Activated CD4-positive, alpha-beta T cell treated with anti-CD3 and anti-CD28 coated beads for 36 hours (primary cell): ENCODE measurements at regions not wholly inside any gene's neighbourhood (a gene's known extent, or its start where the extent isn't known, plus 50 kb on each side); places are given as distances from the start of the nearest gene placed in this dataset.

Experiments
- ATAC-seq: fragments of 200-7000 bp; cut with Tn5 transposase; one replicate; pipeline ENCODE4 v1.10.0; 2021; ENCODE audit warnings: mild to moderate bottlenecking, moderate library complexity
- CTCF ChIA-PET: fragments of 350-600 bp; sonication (Branson Sonifier 250); formaldehyde crosslinking; loops from one replicate; lab custom pipeline; 2021; ENCODE audit warnings: antibody characterized with exemption; lab: Charles Lee
- POLR2A ChIA-PET: fragments of 350-600 bp; sonication (Branson Sonifier 250); formaldehyde crosslinking; loops from one replicate; lab custom pipeline; 2021; ENCODE audit warnings: antibody characterized with exemption, inconsistent platforms; lab: Charles Lee
- DNase-seq: peaks from one replicate; pipeline ENCODE4 v3.0.0-alpha.2; 2020
- H3K27ac Mint-ChIP-seq: one replicate; pipeline ENCODE4 v1.8.0; 2021; ENCODE audit warnings: mixed read lengths
- H3K27me3 Mint-ChIP-seq: one replicate; pipeline ENCODE4 v1.8.0; 2021; ENCODE audit warnings: mixed read lengths
- H3K36me3 Mint-ChIP-seq: one replicate; pipeline ENCODE4 v1.8.0; 2021; ENCODE audit warnings: low read depth, mixed read lengths
- H3K4me1 Mint-ChIP-seq: one replicate; pipeline ENCODE4 v1.8.0; 2021; ENCODE audit warnings: mixed read lengths
- H3K4me3 Mint-ChIP-seq: one replicate; pipeline ENCODE4 v1.8.0; 2021; ENCODE audit warnings: mild to moderate bottlenecking, moderate library complexity, mixed read lengths
- H3K9me3 Mint-ChIP-seq: one replicate; pipeline ENCODE4 v1.8.0; 2021; ENCODE audit warnings: low read depth, mixed read lengths
- intact Hi-C, 2 experiments: fragments of 100-400 bp; cut with DNase I in 1 of 2; cut with micrococcal nuclease in 1 of 2; formaldehyde crosslinking; loops; one replicate each; pipeline versions ENCODE4 v1.14.2 to v1.15.1; 2022 to 2024; cut with DNase I, micrococcal nuclease

DNA sequence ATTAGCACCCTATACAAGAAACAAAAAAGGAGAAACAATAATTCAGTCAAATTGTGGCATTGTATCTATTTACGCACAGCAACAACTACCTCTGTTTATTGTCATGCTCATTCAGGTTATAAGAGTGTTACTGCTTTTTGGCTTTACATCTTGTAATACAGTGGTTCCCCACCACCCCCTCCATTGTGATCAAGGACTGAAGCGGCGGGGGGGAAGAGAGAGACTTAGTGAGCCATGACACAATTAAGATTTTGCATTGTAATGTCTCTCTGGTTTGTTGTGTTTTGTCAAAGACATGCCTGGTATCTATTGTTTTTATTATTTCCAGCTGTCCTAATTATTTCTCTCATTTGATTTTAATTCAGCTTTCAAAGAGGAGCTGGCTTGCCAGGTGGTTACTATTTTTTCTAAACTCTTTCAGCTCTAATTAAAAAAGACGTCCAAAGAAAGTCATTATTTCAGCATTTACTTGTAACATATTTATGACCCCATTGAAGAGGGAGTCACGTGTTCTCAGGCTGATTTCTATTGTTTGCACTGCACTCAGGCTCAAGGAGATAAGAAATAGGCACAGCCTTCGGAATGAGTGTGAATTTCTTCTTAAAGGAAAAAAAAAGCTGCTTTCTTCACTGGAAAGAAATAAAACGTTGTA is 234.4 kb upstream of the TBL1XR1 start:
- H3K27ac Mint-ChIP-seq, result no peak overlapping the region
- CTCF ChIA-PET, result interaction anchor here (0.6 to 1.2 kb wide), 3 partner anchors 51 to 389 kb away, joined by 3 read pairs; no protein-coding TSS in a partner anchor
- POLR2A ChIA-PET, result no interaction called here

DNA sequence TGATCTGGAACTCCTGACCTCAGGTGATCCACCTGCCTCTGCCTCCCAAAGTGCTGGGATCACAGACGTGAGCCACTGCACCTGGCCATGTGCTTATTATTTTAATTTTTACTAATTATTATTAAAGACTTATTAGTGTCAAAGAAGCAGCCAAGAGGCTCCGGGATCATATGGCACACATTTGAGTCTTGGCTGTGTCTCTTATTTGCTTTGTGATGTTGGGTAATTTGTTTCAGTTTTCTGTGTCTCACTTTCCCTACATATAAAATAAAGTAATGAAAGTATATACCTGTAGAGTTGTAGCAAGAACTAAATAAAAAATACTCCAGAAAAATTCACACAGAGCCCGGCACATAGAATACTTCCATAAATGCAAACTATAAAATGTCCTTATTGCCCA is 238.0 kb upstream of the TBL1XR1 start:
- Mint-ChIP-seq H3K36me3 (no peaks in the 10 kb centered on the region), H3K4me1 (no peaks in the 10 kb centered on the region), H3K9me3 (no peaks in the 10 kb centered on the region), H3K27me3 (peaks cover 2% of the 10 kb centered on the region), H3K4me3 (no peak overlapping the region), H3K27ac (no peak overlapping the region)
- no peak for ATAC-seq
- no peak for DNase-seq
- intact Hi-C loops, result no loop called here
- CTCF ChIA-PET, result no interaction called here
- POLR2A ChIA-PET, result no interaction called here

More for the DNA sequence above, 234.4 kb upstream of the TBL1XR1 start:
- Mint-ChIP-seq H3K27me3 (peaks cover 3% of the 10 kb centered on the region), H3K4me3 (no peak overlapping the region), H3K36me3 (no peaks in the 10 kb centered on the region), H3K4me1 (peaks cover 15% of the 10 kb centered on the region), H3K9me3 (no peaks in the 10 kb centered on the region)
- ATAC-seq (no peak), DNase-seq (no peak)
- intact Hi-C loops, result no loop called here

DNA sequence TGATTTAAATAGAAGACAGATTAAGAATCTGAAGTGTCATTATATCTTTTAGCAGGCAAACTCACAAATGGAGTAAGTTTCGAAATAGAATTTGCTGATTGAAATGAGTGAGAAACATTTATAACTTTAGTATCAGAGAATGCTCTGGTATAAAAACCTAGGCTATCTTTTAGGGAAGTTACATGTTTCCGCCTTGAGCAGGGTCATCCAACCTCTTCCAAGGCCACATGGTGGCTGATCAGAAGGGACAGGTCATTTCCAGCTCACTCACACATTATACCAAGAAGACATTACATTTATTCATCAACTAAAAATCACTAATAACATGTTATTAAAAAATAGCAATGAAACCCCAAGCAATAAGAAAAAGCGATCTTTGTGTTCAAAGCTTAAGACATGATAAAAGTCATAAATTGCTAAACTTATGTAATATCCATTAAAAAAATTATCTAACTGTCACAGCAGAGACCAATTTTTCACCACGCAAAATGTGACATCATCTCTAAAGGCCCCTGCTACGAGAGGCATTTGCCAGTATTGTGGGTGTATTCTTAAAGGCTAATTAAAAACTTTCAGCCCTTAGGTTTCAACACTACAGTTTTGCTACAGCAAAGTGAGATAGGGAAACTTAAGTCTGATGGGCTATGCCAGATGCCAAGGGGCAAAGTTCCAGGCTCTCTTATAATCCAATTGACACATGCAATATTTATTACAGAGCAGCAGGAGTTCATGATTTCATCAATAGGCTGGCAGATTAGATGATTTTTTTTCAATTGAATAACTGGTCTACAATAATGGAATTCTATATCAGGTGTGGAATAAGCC is 240.4 kb upstream of the TBL1XR1 start:
- DNase-seq, result no peak

DNA sequence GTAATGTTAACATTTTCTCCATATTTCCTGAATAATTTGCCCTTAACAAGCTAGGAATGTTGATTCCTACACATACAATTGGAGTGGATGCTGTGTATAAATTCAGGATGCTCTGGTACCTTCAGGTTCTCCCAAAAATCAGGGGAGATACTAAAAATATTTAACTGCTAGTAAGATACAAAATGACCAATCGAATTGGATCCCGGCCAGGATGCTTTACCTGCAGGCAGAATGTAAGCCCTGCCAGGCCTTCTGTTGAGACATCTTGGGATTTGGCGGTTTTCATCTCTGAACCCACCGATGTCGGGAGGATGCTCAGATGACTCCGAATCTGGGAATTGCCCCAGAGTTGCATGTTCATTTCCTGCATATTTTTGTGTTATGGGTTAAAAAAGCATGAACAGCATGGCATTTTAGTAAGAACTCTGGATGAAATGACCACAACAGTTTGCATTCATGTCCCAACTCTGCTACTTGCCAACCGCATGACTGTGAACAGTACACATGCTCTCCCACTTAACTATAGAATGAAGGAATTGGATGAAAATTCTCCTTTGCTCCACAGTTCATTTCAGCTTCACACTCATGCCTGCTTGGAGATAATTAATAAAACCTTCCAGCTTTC is 241.4 kb upstream of the TBL1XR1 start:
- Mint-ChIP-seq H3K36me3 (no peaks in the 10 kb centered on the region), H3K4me1 (no peaks in the 10 kb centered on the region), H3K4me3 (no peak overlapping the region), H3K27me3 (no peaks in the 10 kb centered on the region), H3K9me3 (no peaks in the 10 kb centered on the region), H3K27ac (no peak overlapping the region)
- intact Hi-C loops, result no loop called here
- DNase-seq (no peak), ATAC-seq (no peak)
- ChIA-PET POLR2A (no interaction called here), CTCF (no interaction called here)

More for the DNA sequence above, 240.4 kb upstream of the TBL1XR1 start:
- Mint-ChIP-seq H3K27ac (no peak overlapping the region), H3K36me3 (no peaks in the 10 kb centered on the region), H3K9me3 (no peaks in the 10 kb centered on the region), H3K4me3 (no peak overlapping the region), H3K27me3 (no peaks in the 10 kb centered on the region), H3K4me1 (no peaks in the 10 kb centered on the region)
- intact Hi-C loops, result no loop called here
- POLR2A ChIA-PET, result no interaction called here
- ATAC-seq, result no peak
- CTCF ChIA-PET, result interaction anchor here (0.6 kb wide), 1 partner anchor 957 kb away, joined by 3 read pairs; no protein-coding TSS in a partner anchor

DNA sequence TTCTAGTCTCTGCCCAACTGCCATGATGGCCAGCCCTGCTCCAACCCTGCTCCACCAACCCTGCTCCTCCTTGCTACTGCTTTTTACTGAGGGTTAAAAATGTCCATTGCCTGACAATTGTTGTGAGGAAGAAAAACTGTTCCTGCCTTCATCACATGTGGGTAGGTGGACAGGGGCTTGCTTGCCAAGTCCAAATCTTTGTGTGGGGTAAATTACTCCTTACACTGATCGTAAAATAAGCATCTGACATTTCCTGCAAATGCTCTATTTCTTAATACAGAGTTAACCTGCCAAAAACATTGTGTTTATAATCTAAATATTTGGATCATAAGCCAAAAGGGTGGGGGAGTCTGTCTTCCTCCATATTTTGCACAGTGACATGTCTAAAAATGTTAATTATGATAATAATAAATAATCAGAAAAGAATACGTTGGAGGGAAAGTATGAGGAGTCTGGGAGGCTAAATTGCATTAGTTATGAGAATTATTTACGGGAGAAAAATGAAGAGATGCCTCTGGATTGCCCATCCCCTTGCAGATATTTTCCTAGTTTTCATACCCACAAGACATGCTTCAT is 242.5 kb upstream of the TBL1XR1 start:
- ChIA-PET CTCF (interaction anchor here (0.6 kb wide), 1 partner anchor 314 kb away, joined by 3 read pairs; no protein-coding TSS in a partner anchor), POLR2A (no interaction called here)
- H3K4me1 Mint-ChIP-seq, result no peaks in the 10 kb centered on the region
- H3K27me3 Mint-ChIP-seq, result no peaks in the 10 kb centered on the region
- DNase-seq (no peak), ATAC-seq (no peak)
- H3K27ac Mint-ChIP-seq, result no peak overlapping the region
- no peaks in the 10 kb centered on the region for H3K9me3 Mint-ChIP-seq
- intact Hi-C loops, result no loop called here
- no peak overlapping the region for H3K4me3 Mint-ChIP-seq
- no peaks in the 10 kb centered on the region for H3K36me3 Mint-ChIP-seq

DNA sequence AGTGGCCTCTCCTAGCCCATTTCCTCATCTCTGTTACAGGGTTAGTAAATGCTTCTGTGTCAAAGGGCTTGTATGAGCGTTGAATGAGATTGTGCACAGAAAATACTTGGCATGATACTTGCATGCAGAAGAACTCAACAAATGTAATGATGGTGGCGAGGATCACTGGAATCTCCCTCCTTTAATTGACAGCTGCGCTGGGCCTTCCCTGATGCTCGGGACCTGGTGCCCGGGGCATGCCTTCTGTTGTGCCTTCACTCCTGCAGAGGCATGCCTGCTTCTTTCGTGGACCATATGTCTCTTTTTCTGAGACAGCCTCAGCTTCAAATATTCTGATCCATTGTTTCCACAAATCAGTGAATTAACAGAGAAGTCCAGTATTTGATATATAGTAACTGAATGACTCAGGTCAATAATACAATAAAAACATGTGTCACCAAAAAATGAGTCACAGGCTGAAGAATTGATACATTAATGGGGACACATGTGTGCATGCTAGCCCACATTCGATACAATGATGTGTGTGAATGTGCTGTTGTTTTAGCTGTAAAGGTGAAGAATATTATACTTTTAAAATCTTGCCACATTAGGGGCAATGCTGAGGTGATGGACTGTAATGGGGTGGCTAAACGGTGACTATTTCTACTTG is 243.3 kb upstream of the TBL1XR1 start:
- Mint-ChIP-seq H3K4me3 (no peak overlapping the region), H3K9me3 (no peaks in the 10 kb centered on the region), H3K4me1 (no peaks in the 10 kb centered on the region), H3K27ac (no peak overlapping the region), H3K36me3 (no peaks in the 10 kb centered on the region), H3K27me3 (no peaks in the 10 kb centered on the region)
- ATAC-seq (no peak), DNase-seq (no peak)
- intact Hi-C loops, result no loop called here
- POLR2A ChIA-PET, result no interaction called here
- CTCF ChIA-PET, result interaction anchor here (0.6 kb wide), 1 partner anchor 314 kb away, joined by 3 read pairs; no protein-coding TSS in a partner anchor

DNA sequence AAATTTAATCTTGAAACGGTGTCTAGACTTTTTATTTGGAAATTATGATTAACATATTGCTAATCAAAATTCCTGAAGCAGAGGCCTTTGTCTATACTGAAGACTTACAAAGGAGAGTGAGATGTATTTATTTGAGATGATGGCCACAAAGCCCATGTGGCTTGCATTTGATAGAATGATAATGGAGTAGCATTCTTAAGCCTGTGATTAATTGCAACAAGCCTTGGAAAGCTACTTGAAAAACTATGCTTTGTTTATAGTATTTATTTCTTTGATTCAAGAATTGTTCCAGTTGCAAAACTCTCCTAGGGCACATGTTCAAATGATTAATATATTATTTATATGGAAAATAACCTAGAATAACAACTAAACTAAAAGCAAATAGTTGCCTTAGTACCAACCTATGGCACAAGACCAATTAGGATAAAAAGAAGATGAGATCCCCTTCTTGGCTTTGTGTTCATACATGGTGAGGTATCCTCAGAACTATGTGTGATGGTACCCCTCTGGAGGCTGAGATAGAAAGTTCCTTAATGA is 244.1 kb upstream of the TBL1XR1 start:
- intact Hi-C loops, result no loop called here
- no peak for DNase-seq
- ATAC-seq, result no peak
- no peak overlapping the region for H3K4me3 Mint-ChIP-seq
- no peak overlapping the region for H3K27ac Mint-ChIP-seq
- no peaks in the 10 kb centered on the region for H3K27me3 Mint-ChIP-seq
- no peaks in the 10 kb centered on the region for H3K36me3 Mint-ChIP-seq
- CTCF ChIA-PET, result no interaction called here
- H3K4me1 Mint-ChIP-seq, result no peaks in the 10 kb centered on the region
- no peaks in the 10 kb centered on the region for H3K9me3 Mint-ChIP-seq
- POLR2A ChIA-PET, result no interaction called here

DNA sequence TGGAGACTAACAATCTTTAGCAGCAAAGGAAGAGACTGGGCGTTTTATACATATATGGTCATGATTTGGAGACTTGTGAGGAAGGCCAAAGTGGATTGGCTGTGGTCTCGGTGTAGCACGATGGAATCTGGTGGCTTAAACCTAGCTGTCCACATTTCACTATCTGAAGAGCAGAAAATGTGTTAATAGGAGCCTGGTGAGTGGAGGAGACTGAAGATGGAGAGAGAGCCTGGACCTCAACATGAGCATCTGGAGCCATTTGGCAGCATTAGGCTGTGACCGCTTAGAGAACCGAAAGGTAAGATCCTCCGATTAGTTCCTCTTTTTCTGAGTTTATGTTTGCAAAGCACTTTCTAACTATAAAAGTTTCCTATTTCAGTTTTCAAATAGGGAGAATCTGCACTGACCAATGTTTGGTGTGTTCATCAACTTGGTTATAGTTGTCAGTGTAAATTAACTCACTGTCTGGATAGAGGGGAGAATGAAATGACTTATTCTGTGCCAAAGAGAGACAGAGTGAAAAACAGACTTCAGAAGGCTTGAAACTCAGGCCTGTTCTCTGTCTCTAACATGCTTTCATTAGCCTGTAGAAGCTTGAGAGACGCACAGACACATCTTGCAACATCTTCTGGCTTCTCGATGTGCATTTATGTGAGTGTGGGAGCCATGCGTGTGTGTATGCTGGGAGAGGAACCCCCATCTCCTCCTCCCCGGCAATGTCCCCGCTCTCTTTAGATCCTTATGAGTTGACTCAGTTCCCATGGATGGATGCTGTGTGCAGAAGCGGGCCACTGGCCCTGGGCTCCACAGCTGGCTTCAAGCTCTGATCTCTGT is 244.7 kb upstream of the TBL1XR1 start:
- DNase-seq (no peak), ATAC-seq (no peak)
- Mint-ChIP-seq H3K27me3 (no peaks in the 10 kb centered on the region), H3K4me1 (no peaks in the 10 kb centered on the region), H3K9me3 (no peaks in the 10 kb centered on the region), H3K36me3 (no peaks in the 10 kb centered on the region), H3K4me3 (no peak overlapping the region), H3K27ac (no peak overlapping the region)
- intact Hi-C loops, result no loop called here
- CTCF ChIA-PET, result no interaction called here
- POLR2A ChIA-PET, result no interaction called here

DNA sequence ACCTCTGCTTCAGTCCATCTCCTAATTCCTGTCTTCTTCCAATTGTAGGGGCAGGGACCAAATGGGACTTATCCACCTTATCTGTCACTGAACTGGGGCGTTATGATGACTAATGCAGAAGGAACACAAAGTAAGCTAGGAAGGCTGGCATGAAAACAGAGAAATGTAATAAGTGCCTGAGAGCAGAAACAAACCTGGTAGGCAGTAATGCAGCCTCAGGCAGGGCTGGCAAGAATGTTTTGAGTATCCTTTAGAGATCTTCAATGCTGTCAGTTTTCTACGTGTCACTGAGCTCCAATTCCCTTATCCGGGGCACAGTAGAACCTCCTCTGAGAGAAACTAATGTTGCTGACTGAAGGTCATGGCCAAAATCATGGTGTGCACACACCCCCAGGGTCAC is 246.2 kb upstream of the TBL1XR1 start:
- intact Hi-C loops, result no loop called here
- Mint-ChIP-seq H3K27ac (no peak overlapping the region), H3K4me1 (peaks cover 5% of the 10 kb centered on the region), H3K36me3 (no peaks in the 10 kb centered on the region), H3K9me3 (no peaks in the 10 kb centered on the region), H3K4me3 (no peak overlapping the region), H3K27me3 (no peaks in the 10 kb centered on the region)
- ChIA-PET POLR2A (no interaction called here), CTCF (no interaction called here)
- ATAC-seq (no peak), DNase-seq (no peak)

DNA sequence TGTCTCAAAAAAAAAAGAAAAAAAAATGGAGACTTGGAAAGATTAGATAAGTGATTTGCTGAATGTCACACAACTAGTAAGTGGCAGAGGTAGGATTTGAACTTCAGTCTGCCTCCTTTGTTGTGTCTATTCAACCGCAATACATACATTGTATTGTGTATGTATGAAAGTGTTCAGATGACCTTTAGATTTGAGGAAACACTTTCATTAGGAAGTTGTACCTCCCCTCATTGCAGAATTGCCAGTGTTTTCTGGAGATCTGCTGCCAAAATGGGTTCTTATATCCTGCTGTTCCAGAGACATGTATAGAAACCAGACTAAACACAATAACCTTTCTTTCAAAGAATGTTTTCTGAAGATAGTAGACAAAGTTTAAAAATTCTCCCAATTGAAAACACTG is 247.4 kb upstream of the TBL1XR1 start:
- intact Hi-C loops, result no loop called here
- no peaks in the 10 kb centered on the region for H3K27me3 Mint-ChIP-seq
- H3K4me1 Mint-ChIP-seq, result peaks cover 15% of the 10 kb centered on the region
- ChIA-PET POLR2A (no interaction called here), CTCF (no interaction called here)
- H3K36me3 Mint-ChIP-seq, result no peaks in the 10 kb centered on the region
- DNase-seq, result no peak
- ATAC-seq, result no peak
- no peak overlapping the region for H3K27ac Mint-ChIP-seq
- no peaks in the 10 kb centered on the region for H3K9me3 Mint-ChIP-seq
- no peak overlapping the region for H3K4me3 Mint-ChIP-seq
